H1 (cell line): ENCODE measurements at regions not wholly inside any gene's neighbourhood (a gene's known extent, or its start where the extent isn't known, plus 50 kb on each side); places are given as distances from the start of the nearest gene placed in this dataset.

Experiments
- CTCF ChIP-seq, 3 experiments: IDR thresholded peaks; 1 replicate in 2 of 3; 2 replicates in 1 of 3; pipeline versions ENCODE4 v1.5.1 to v1.6.1; 2011; ENCODE audit warnings: low read length in 3 of 3, mild to moderate bottlenecking in 3 of 3, inconsistent platforms in 2 of 3, low read depth in 1 of 3, moderate library complexity in 1 of 3; ENCODE audit not compliant: insufficient read depth in 1 of 3; ENCODE audit errors: control extremely low read depth in 1 of 3
- POLR2AphosphoS5 ChIP-seq: IDR thresholded peaks from 2 replicates; pipeline ENCODE4 v1.6.1; 2011; ENCODE audit warnings: low read depth, low read length
- SP1 ChIP-seq: IDR thresholded peaks from 2 replicates; pipeline ENCODE4 v1.6.1; 2011; ENCODE audit warnings: low read depth, low read length
- ZNF274 ChIP-seq: IDR thresholded peaks from 2 replicates; pipeline ENCODE4 v1.7.0; 2012; ENCODE audit warnings: low read length, borderline replicate concordance; ENCODE audit errors: extremely low read depth

GRCh38 chr1:116310180-116310579, 62.9 kb upstream of the ATP1A1 start:
- TF ChIP-seq POLR2AphosphoS5 = no peak
- TF ChIP-seq SP1 = no peak
- TF ChIP-seq ZNF274 = no peak
- no peak for TF ChIP-seq CTCF (IDR thresholded peaks at IDR 0.05; ENCODE audit: control extremely low read depth in 1 of 3, insufficient read depth in 1 of 3, low read depth in 1 of 3, low read length in 3 of 3)
